Astrocyte of the hippocampus (primary cell): ENCODE measurements at regions not wholly inside any gene's neighbourhood (a gene's known extent, or its start where the extent isn't known, plus 50 kb on each side); places are given as distances from the start of the nearest gene placed in this dataset.
"Not testable (repeated sequence)": the region's sequence is repeated elsewhere in the genome, so short reads cannot be mapped to it uniquely, and the experiment has no call there.

Experiments used
- DNase-seq: peaks from one replicate; pipeline ENCODE4 v3.0.0; 2011; ENCODE audit warnings: low read depth, low spot score

DNA sequence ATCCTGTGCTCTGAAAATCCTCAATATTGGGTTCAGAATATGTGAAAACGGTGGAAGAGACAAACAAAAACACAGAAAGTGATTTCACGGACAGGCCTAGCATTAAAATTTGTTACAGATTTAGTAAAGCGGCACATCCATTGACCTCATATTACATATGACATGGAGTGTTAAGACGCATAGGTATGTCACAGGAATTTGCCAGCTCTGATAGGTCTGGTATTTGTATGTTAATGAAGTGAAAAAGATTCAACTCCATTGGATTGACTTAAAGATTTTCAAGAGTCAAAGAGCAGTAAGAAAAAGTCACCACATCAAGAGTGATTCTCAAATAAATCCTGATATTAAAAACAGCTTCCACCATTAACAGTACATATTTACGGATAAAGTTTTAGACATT lies 396.5 kb upstream of the SEMA6A start:
- no peak for DNase-seq

DNA sequence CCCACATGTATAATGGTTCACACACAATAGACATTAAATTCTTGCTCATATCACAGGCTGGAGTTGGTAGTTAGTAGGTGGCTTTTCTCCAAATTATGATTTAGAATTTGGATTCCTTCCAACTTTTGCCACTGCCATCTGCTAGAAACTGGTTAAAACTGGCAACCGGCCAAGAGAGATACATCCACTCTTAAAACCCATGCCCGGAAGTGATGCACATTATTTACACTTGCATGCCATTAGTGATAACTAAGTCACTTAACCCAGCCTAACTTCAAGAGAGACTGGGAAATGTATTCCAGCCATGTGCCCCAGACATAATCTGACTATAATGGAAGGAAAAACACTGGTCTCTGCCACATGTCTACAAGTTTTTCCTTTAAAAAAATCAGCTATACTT lies 395.7 kb upstream of the SEMA6A start:
- DNase-seq, result peak; percentile 5

DNA sequence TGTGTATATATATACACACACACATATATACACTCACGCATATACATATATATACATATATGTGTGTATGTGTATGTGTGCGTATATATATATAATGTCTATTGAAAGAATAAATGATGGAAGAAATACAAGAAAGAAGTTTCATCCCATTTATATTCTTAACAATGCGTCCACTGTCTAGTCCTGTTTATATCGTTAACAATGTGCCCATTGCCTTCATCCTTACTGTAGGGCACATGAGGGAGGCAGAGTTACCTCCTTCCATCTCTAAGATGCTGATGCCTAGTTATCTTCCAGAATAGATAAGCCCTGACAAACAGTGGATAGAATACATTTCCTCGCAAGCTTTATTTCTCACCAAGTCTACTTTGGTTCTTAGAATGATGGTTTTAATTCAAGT lies 389.8 kb upstream of the SEMA6A start:
- no peak for DNase-seq

DNA sequence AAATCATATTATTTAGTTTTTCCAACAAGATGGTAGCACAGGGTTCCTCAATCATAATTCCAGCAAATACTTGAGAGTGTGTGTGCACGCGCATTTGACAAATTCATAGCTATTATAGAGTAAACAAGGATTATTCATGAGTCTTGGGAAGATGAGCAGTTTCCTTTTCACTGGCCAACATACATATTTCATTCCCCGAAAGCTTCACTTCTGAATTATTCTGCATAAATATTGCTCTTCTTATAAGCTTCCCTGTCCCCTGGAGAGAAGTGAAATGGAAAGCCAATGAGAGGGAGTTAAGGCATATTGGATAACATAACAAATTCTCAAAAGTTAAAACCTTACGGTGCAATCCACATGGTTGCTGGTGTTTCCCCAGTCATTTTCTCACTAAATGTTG lies 386.4 kb upstream of the SEMA6A start:
- DNase-seq, result no peak

DNA sequence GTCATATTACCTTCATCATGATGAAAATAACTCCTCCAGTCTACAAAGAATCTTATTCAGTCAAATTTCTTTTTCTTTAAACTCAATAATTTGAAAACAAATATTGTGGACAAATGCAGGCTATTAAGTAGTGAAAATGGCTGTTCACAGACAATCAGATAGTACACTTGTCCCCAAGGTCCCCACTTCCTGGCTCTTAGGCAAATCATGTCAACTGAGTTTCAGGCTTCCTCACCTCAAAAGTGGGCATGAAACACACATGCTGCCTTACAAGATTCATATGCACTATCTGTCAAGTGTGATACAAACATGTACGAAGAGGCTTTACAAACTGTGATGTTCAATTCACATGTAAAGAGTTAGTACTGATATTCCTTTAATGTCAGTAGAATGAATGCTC lies 385.2 kb upstream of the SEMA6A start:
- DNase-seq, result no peak

DNA sequence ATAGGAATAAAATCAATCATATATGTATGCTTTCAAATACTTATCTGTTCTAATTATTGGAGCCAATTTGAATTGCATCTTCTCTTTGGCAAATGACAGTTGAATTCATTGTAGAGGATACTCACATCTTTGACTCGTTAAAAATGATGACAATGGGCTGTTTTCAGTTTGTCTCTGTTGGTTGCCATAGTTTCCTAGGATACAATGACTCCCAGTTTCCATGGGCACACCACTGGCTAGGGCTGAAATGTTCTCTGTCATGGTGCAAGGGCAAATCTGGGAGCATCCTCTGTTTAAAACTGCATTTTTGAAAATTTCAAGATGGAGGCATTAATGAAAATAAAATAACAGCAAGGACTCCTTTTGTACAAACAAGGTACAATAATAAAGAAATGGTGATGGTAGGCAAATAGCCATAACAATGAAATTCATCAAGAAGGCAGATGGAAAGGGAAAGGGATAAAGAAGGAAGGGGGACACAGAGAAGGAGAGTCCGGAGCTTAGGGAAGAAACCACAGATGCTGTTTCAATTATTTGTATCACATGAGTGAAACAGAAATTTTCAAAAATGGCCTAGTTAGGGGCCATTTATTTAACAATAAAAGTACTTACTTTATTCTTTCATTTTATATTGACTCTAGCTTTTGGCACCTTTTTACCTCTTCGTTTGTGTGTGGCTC lies 378.8 kb upstream of the SEMA6A start:
- no peak for DNase-seq

DNA sequence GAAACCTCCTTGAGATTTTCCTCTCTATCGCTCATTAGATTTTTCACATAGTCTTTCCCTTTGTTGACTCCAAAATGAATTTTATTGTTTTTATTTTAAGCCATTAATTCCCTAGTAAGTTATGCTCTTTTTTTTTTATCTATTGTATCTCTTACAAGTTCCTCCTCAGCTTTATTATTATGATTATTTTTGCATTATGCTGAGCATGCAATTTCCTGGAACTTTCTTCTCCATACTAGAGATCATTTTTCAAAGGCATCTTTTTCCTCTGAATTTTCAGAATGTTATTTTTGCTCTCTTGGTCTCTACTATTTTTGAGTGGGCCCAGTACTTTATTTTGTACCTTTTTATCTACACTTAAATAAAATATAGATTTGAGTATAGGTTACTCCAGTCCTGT lies 376.6 kb upstream of the SEMA6A start:
- no peak for DNase-seq

DNA sequence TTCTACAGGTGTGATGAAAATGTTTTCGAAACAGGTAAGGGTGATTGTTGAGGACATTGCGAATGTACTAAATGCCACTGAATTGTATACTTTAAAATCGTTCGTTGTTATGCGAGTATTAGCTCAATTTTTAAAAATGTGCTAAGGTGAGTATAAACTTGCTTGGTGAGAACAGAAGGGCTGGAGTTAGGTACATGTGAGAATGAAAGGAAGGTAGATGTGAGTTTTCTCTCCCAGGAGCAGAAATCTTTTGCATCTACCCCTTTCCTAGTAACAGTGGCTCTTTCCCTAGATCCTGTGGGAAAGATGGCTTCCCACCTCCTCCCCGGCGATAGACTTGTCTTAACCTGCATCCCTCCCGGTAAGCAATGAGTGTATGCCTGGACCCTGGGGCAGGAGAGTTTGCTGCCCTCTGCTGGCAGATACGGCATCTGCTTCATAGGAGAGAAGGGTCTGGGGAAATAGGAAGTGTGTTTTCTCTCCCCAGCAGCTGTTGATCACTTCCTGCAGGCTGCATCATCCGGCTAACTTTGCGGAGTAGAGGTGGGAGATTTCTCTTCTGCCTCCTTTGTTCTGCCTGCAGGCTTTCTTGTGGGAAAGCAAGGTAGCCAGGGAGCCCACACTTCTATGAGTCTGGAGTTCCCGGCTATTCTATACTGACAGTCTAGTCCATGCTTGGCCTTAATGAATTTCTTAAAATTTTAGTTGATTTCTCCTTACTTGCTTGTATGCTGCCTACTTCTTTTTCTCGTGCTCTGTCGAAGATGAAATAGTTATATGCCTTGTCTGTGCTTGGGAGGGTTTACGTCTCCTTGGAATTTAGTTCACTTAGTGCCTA lies 373.3 kb upstream of the SEMA6A start:
- DNase-seq, result peak; percentile 48

DNA sequence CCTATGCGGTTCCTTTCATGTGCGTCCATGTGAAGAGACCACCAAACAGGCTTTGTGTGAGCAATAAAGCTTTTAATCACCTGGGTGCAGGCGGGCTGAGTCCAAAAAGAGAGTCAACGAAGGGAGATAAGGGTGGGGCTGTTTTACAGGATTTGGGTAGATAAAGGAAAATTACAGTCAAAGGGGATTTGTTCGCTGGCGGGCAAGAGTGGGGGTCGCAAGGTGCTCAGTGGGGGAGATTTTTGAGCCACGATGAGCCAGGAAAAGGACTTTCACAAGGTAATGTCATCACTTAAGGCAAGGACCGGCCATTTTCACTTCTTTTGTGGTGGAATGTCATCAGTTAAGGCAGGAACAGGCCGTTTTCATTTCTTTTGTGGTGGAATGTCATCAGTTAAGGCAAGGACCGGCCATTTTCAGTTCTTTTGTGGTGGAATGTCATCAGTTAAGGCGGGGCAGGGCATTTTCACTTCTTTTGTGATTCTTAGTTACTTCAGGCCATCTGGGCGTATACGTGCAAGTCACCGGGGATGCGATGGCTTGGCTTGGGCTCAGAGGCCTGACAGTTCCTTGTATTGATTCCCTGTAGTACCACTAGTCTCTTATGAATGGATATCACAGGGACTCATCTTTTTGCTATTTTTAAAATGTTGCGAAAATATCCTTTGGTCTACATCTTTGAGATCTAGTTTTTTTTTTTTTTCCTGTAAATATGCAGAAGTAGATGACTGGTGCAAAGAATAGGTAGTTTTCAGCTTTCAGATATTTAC lies 371.2 kb upstream of the SEMA6A start:
- DNase-seq, result not testable (repeated sequence)

DNA sequence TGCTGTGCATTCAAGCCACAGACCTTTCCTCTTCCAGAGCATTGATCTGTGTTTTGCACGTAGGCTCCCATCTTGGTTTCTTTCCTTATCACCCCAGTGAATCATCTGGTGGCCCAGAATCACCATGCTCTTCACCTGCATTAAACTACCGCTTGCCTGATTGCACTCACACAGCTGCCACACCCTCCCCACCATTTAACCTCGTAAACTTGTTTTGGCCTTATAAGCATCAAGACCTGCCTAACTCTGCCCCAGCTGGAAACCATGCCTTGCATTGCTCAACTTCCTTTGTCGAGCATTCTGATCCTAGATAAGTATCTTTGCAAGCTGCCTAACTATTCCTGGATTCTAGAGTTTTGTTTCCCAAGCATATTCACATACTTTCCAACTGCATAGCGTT lies 369.6 kb upstream of the SEMA6A start:
- DNase-seq, result peak; percentile 2

DNA sequence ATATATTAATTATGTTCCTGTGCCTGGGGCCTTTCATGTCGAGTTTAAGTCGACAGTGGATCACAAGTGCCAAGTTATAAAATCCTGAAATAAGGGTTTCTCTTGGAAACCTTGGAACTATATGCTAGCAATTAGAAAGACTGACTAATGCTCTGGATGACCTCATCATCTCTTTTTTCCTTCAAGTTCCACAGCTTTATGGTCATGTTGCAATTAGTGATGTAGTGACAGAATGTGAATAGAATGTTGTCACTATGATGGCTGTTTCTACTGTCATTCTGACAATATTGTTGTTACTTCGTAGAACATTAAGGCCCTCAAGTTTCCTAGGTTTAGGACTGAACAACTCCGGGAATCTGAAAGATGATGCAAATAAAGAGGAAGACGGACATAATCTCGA lies 368.0 kb upstream of the SEMA6A start:
- peak; percentile 65 for DNase-seq

DNA sequence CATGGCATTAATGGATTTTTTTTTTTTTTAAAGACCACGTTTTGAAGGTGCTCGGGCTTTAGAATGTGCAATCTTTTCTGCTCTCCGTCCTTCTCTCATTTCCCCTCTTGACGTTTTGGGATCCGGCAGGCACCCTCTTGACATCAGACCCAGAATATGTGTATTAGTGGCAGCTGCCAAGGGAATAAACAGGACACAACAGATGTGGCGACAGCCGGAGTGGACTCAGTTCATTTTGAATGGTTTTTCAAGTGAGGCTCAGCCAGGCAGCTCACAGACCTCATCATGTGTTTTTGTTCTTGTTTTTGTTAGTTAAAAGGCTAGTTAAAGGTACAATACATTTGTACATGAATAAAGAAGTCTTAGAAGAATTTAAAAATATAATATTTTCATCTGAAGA lies 365.0 kb upstream of the SEMA6A start:
- DNase-seq, result no peak

DNA sequence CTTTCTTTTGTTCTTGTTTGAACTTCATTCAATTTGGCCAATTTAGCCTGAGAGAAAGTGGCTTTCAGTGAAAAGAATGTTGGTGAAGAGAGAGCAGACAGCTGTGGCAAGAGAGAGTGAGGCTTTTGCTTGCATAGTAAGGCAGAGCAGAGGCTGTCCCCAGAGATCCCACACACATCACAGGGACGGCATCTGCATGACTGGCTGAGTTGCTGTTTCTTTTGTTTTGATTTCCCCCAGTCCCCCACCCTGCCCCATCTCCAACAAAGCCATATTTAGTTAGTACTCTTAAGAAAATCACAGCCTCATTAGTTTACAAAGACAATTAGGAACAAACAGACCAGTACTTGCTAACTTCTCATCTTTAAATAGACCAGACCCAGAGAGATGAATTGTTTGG lies 363.9 kb upstream of the SEMA6A start:
- DNase-seq, result peak; percentile 24

DNA sequence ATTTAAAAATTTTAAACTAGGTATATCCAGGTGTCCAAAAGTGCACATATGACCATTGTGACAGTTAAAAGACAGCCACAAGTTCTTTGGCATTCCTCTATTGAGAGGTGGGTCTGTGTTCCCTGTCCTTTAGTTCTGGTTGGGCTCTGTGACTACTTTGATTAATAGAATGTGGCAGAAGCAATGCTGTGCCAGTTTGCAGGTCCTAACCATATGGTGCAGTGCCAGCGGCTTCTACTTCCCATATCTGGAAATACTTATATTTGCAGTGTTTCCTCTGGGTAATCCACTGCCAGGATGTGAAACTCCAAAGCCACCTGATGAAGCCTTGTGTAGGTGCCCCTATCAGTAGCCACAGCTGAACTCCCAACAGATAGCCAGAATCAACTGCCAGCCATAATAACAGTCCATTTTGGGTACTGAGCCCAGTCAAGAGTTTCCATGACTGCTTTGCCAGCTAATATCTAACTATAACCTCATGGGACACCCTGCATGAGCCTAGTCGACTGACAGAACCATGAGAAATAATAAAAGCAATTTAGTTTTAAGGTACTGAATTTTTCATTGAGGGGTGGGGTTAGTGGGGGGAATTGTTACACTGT lies 361.0 kb upstream of the SEMA6A start:
- no peak for DNase-seq

DNA sequence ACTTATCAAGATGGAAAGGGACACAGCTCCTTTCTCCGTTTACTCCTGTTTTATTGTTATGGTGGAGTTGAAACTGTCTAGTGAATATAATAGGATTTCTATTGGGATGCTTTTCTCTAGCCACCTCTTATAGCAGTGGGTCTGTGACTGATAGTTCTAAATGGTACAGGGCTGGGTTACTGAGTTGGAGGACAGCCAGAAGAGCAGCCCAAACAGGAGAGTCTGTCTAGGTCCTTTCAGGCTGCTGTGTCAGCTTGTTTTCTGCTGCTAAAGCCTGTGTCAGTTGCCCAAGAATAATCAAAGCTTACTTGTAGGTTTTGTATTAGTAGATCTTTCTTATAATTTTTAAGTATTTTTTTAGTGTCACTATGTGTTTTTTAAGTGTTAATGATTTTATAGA lies 356.0 kb upstream of the SEMA6A start:
- no peak for DNase-seq

DNA sequence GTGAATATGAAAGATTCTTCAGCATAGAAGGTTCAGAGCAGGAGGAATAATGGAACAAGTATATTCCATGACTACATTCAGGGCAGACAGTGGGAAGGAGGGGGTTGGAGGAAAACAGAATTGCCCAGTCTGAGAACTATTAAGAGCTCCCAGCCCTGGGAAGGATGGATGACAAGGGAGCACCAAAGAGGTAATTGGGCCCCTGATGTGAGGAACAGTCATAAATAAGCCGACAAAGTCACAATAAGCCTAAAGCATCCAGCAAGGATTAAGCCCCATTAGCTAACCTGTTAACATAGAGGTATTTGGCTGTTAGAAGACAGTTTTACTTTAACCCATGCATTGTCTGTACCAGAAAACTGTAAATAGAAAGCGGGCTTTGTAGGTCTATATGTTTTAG lies 348.7 kb upstream of the SEMA6A start:
- DNase-seq, result no peak

DNA sequence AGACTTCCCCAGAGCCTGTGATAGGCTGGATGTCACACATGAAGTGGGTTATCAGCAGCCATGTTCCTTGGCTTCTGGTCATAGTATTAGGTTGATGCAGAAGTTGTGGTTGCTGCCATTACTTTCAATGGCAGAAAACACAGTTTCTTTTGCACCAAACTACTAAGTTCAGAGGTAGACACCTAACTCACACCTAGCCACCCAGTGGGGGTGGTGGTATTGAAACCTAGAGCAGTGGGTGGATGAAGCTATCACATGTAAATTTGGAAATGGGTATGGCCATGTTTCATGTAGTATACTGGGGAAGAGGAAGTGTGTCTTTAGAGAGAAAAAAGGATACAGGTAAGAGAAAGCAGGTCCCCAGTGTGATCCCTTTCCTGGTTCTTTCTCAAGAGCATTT lies 347.9 kb upstream of the SEMA6A start:
- no peak for DNase-seq

DNA sequence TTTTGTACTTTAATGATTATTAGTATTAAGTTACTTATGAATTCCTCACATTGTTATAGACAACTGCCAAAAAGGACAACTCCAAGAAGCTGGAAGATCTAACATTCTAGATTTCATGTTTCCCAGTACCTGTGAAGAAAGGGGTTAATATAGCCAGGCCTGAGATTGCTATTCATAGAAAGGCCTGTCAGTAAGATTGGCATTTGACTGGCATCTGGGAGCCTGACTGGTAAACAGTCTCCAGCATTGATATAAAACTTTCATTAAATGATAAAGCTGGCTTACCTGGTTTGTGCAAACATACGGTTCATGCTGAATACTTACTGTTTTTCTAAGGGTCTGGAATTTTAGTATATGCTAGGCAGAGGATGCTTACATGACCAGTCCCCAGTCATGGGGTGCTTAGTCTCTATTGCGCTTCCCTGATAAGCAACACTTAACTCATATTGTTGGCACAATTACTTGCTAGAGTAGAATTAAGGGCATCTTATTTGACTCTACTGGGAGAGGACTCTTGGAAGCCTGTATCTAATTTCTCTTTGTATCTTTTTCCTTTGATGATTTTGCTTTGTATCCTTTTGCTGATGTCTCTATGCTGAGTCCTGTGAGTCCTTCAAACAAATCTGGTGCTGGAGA lies 340.4 kb upstream of the SEMA6A start:
- no peak for DNase-seq

DNA sequence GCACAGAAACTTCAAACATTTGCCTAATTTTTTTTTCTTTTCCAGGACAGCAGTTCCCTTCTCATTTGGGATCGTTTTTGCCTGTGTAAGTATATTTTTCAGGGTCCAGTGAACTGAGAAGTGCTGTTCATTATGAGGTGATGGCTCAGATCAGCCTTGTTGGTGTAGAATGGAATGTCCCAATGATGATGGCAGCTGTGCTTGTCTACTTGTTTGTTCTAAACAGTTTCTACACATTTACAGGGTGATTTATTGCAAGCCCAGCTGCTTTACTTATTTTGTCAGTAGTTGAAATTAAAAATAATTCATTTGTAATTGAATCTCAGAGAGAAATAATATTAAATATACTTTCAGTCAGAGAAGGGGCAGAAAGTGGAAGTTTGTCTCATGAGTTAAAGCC lies 337.6 kb upstream of the SEMA6A start:
- DNase-seq, result no peak

DNA sequence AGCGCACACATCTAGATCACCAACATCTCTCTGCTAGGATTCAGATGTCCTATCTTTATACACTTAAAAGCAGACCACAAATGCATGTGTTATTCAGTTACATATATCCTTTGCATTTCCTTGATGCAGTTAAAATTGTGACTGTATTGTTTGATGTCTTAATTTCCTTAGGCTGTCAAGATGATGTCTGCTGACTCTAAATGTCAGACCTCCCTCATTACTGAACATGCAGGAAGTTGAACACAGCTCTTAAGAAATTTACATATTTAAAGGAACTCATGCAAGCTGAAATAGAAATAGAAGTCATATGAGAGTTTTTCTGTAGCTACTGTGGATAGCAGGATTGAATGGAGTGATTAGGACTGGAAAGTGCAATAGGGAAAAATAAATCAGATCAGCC lies 336.5 kb upstream of the SEMA6A start:
- no peak for DNase-seq

DNA sequence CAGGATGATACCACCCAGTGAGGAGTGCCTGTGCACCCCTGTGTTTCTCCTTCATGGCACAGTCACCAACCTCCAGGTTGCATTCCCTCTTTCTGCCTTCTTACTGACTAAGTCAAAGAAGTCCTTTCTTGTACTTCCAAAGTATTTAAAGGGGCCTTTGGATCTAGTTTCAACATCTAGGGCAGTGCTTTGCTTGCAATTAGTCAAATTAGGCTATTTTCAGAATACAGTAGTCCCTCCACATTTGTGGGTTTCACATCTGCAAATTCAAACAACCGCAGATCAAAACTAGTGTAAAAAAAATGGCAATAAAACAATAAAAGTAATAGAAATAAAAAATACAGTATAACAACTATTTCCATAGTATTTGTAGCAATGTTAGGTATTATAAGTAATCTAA lies 333.9 kb upstream of the SEMA6A start:
- DNase-seq, result no peak

DNA sequence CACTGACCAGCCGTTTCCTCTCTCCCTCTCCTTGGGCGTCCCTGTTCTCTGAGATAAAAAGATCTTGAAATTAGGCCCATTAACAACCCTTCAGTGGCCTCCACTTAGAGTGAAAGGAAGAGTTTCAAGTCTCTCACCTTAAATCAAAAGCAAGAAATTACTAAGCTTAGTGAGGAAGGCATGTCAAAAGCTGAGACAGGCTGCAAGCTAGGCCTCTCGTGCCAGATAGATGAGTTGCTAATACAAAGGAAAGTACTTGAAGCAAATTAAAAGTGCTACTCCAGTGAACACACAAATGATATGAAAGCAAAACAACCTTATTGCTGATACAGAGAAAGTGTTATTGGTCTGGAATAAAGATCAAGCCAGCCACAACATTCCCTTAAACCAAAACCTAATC lies 331.3 kb upstream of the SEMA6A start:
- no peak for DNase-seq
